Testis (tissue), 2 donors: ENCODE measurements at regions not wholly inside any gene's neighbourhood (a gene's known extent, or its start where the extent isn't known, plus 50 kb on each side); places are given as distances from the start of the nearest gene placed in this dataset.

ENCODE experiments used
- DNase-seq: peaks from one replicate; pipeline ENCODE4 v3.0.0-alpha.2; 2019
- H3K27ac ChIP-seq, 2 donors: fragments of 200-600 bp; sonication (generic); one replicate each; pipeline ENCODE4 v1.5.1; 2019
- H3K27me3 ChIP-seq: fragments of 200-600 bp; sonication (generic); one replicate; pipeline ENCODE4 v1.5.1; 2019
- H3K36me3 ChIP-seq: fragments of 200-600 bp; sonication (generic); one replicate; pipeline ENCODE4 v1.5.1; 2017; ENCODE audit warnings: low read depth; ENCODE audit errors: missing control alignments
- H3K4me1 ChIP-seq: fragments of 200-600 bp; sonication (generic); one replicate; pipeline ENCODE4 v1.5.1; 2019
- H3K4me3 ChIP-seq, 2 donors: fragments of 200-600 bp; sonication (generic); one replicate each; pipeline ENCODE4 v1.5.1; 2017 to 2019
- H3K9me3 ChIP-seq: fragments of 200-600 bp; sonication (generic); one replicate; pipeline ENCODE4 v1.5.1; 2017
- CTCF ChIP-seq, 3 experiments: fragments of 450-650 bp in 2 of 3; fragments of 200-600 bp in 1 of 3; sonication (generic) in 1 of 3; IDR thresholded peaks; one replicate each; pipeline ENCODE4 v1.5.1; 2016 to 2019; ENCODE audit warnings: antibody characterized with exemption in 3 of 3, mild to moderate bottlenecking in 2 of 3, moderate library complexity in 1 of 3
- POLR2A ChIP-seq: fragments of 450-650 bp; IDR thresholded peaks from one replicate; pipeline ENCODE4 v1.6.1; 2017; ENCODE audit warnings: antibody characterized with exemption, mild to moderate bottlenecking, moderate library complexity
- WGBS, 2 donors: methylation state at CpG; one replicate each; pipeline ENCODE4 v1.1.5; 2018; 5-methylcytosine and 5-hydroxymethylcytosine counted together
- intact Hi-C: fragments of 100-400 bp; cut with DNase I; formaldehyde crosslinking; loops from one replicate; pipeline ENCODE4 v1.15.1; 2023; ENCODE audit warnings: low total_unique reads

GRCh38 chr11:90764691-90765090, 541.8 kb upstream of the CHORDC1 start:
- no peak for TF ChIP-seq POLR2A
- no peak for TF ChIP-seq CTCF (IDR thresholded peaks at IDR 0.05)
- intact Hi-C loops, result no loop called here
- Histone ChIP-seq H3K27me3 (no peaks in the 10 kb centered on the region), H3K36me3 (no peaks in the 10 kb centered on the region), H3K27ac (no peak overlapping the region), H3K4me1 (no peaks in the 10 kb centered on the region), H3K9me3 (no peaks in the 10 kb centered on the region), H3K4me3 (no peak overlapping the region)
- no peak for DNase-seq
- 83 to 85% methylated on average over 4 of the region's 4 CpGs for WGBS, 2 donors

- intact Hi-C loops, result no loop called here
- H3K27me3 ChIP-seq, result no peaks in the 10 kb centered on the region
- no peaks in the 10 kb centered on the region for H3K9me3 ChIP-seq
- no peaks in the 10 kb centered on the region for H3K4me1 ChIP-seq
- no peak overlapping the region for H3K27ac ChIP-seq
- TF ChIP-seq POLR2A (no peak), CTCF (IDR thresholded peaks at IDR 0.05) (no peak)
- 74 to 80% methylated on average over 4 of the region's 4 CpGs for WGBS, 2 donors
- no peak overlapping the region for H3K4me3 ChIP-seq
- DNase-seq, result no peak
- H3K36me3 ChIP-seq, result no peaks in the 10 kb centered on the region
Measured at GRCh38 chr11:90757849-90758494, 535.1 kb upstream of the CHORDC1 start.

GRCh38 chr11:90756617-90757016, 533.8 kb upstream of the CHORDC1 start:
- Histone ChIP-seq H3K27me3 (no peaks in the 10 kb centered on the region), H3K4me1 (no peaks in the 10 kb centered on the region), H3K4me3 (no peak overlapping the region), H3K27ac (no peak overlapping the region), H3K36me3 (no peaks in the 10 kb centered on the region), H3K9me3 (no peaks in the 10 kb centered on the region)
- no peak for TF ChIP-seq POLR2A
- TF ChIP-seq CTCF (IDR thresholded peaks at IDR 0.05), result no peak
- WGBS, 2 donors, result 62 to 77% methylated on average over 1 of the region's 1 CpG
- intact Hi-C loops, result no loop called here
- DNase-seq, result no peak

DNA sequence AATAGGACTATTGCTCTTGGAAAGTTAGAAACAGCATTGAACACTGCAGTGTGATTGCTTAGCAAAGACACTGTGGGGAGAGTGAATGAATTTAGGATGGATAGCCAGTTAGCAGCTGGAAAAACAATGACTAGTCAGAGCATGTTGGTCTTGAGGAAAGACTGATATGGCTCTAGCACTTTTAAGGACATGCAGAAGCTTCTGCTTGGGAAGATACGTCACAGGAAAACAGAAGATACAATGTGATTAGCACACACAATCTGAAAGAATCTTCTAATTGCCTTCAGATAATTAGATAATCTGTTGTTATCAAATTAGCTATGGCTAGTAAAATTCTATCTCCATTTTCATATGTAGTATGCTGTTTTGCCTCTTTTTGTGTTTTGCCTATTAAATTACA, 530.7 kb upstream of the CHORDC1 start:
- 79 to 86% methylated on average over 1 of the region's 1 CpG for WGBS, 2 donors
- Histone ChIP-seq H3K36me3 (no peaks in the 10 kb centered on the region), H3K4me3 (no peak overlapping the region), H3K27ac (no peak overlapping the region), H3K9me3 (no peaks in the 10 kb centered on the region), H3K27me3 (no peaks in the 10 kb centered on the region), H3K4me1 (no peaks in the 10 kb centered on the region)
- intact Hi-C loops, result no loop called here
- DNase-seq, result no peak
- no peak for TF ChIP-seq CTCF (IDR thresholded peaks at IDR 0.05)
- no peak for TF ChIP-seq POLR2A

DNA sequence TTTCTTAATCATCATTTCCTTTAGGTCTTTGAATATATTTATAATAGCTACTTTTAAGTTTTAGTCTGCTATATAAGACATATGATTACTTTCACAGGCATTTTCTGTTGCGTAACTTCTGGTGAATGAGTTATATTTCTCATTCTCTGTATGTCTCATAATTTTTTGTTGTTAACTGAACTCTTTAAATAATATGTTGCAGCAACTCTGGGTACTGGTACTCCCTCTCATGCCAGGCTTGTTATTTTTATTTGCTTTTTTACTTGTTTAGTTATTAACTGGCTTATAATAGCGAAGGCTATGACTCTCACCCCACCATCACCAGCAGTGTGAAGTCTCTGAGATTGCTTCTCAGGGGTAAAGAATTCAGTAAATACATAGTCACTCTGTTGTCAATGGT, 524.2 kb upstream of the CHORDC1 start:
- no peaks in the 10 kb centered on the region for H3K4me1 ChIP-seq
- TF ChIP-seq POLR2A, result no peak
- no peak overlapping the region for H3K27ac ChIP-seq
- no peak overlapping the region for H3K4me3 ChIP-seq
- H3K27me3 ChIP-seq, result no peaks in the 10 kb centered on the region
- DNase-seq, result no peak
- WGBS, 2 donors, result 68 to 93% methylated on average over 2 of the region's 2 CpGs
- intact Hi-C loops, result no loop called here
- no peaks in the 10 kb centered on the region for H3K9me3 ChIP-seq
- no peaks in the 10 kb centered on the region for H3K36me3 ChIP-seq
